ENCODE measurements at regions not wholly inside any gene's neighbourhood (a gene's known extent, or its start where the extent isn't known, plus 50 kb on each side); places are given as distances from the start of the nearest gene placed in this dataset.
A peak's percentile ranks its signal among the peaks of the same experiment; 100 is the strongest.

DNA sequence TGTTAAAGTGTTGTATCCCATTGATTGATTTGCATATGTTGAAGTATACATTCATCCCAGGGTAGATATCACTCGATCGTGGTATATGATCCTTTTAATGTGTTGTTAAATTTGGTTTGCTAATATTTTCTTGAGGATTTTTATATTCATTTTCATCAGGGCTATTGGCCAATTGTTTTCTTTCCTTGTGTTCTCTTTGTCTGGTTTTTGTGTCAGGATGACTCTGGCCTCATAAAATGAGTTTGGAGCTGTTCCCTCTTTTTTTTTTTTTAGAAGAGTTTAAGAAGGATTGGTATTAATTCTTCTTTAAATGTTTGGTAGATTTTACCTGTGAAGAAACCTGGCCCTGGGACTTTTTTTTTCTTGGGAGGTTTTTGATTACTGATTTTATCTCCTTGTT, 303.5 kb upstream of the RTL1 start:
- DNase-seq (ENCODE audit: low read depth, low spot score) (no peak), FAIRE-seq (no peak)
- ChIA-PET POLR2A (no interaction called here), CTCF (no interaction called here)
- no peak for TF ChIP-seq POLR2AphosphoS5 (IDR thresholded peaks at IDR 0.05; ENCODE audit: insufficient read depth, low read depth, low read length)
- Histone ChIP-seq H3K4me2 (ENCODE audit: insufficient read depth, low read length) (no peak overlapping the region), H3K79me2 (ENCODE audit: control insufficient read depth, insufficient read depth, low read length) (no peaks in the 10 kb centered on the region), H3K9me1 (replicated peaks; ENCODE audit: control insufficient read depth, extremely low read depth, insufficient read depth, low read length) (no peaks in the 10 kb centered on the region), H3K4me3 (replicated peaks in 1 of 3; ENCODE audit: insufficient read depth in 1 of 3, low read depth in 1 of 3, low read length in 3 of 3) (no peak overlapping the region), H3K9ac (replicated peaks; ENCODE audit: extremely low read depth, insufficient read depth, low read length) (no peak overlapping the region), H4K20me1 (replicated peaks; ENCODE audit: control insufficient read depth, extremely low read depth, insufficient read depth, low read length) (no peaks in the 10 kb centered on the region), H2AFZ (ENCODE audit: low read depth, low read length) (no peak overlapping the region), H3K27ac (ENCODE audit: insufficient read depth, low read depth, low read length) (no peak overlapping the region), H3K27me3 (ENCODE audit: control insufficient read depth in 2 of 2, insufficient read depth in 2 of 2, low read length in 2 of 2) (no peaks in the 10 kb centered on the region), H3K9me3 (replicated peaks; ENCODE audit: control insufficient read depth, insufficient read depth, low read length) (no peaks in the 10 kb centered on the region), H3K4me1 (ENCODE audit: control insufficient read depth, extremely low read depth, insufficient read depth, low read length) (no peaks in the 10 kb centered on the region), H3K36me3 (ENCODE audit: control insufficient read depth in 2 of 2, extremely low read depth in 1 of 2, insufficient read depth in 2 of 2, low read length in 2 of 2) (no peaks in the 10 kb centered on the region)
- no TSS peak for BruUV-seq (replicated peaks)
- intact Hi-C loops (cut with micrococcal nuclease) (no loop called here), dilution Hi-C loops (cut with MboI; ENCODE audit: extremely low pct_ligation_motif_present, low sequenced_read_pairs) (no loop called here)

DNA sequence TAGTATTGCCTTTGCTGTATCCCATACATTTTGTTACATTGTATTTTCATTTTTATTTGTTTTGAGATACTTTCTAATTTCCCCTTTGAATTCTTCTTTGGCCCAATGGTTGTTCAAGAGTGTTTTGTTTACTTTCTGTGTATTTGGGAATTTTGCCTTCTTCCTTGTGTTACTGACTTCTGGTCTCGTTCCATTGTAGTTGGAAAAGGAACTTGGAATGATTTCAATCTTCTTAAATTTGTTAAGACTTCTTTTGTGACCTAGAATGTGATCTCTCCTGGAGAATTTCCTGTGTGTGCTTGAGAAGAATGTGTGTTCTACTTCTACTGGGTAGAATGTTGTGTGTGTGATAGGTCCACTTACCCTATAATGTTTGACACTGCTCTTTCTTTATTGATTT, 304.4 kb upstream of the RTL1 start:
- no peaks in the 10 kb centered on the region for H3K4me1 ChIP-seq (ENCODE audit: control insufficient read depth, extremely low read depth, insufficient read depth, low read length)
- intact Hi-C loops (cut with micrococcal nuclease) = no loop called here
- H3K9me1 ChIP-seq (replicated peaks; ENCODE audit: control insufficient read depth, extremely low read depth, insufficient read depth, low read length) = no peaks in the 10 kb centered on the region
- H3K27me3 ChIP-seq (ENCODE audit: control insufficient read depth in 2 of 2, insufficient read depth in 2 of 2, low read length in 2 of 2) = no peaks in the 10 kb centered on the region
- H3K79me2 ChIP-seq (ENCODE audit: control insufficient read depth, insufficient read depth, low read length) = no peaks in the 10 kb centered on the region
- DNase-seq (ENCODE audit: low read depth, low spot score) (peak; percentile 4), FAIRE-seq (no peak)
- H4K20me1 ChIP-seq (replicated peaks; ENCODE audit: control insufficient read depth, extremely low read depth, insufficient read depth, low read length) = no peaks in the 10 kb centered on the region
- POLR2A ChIA-PET = no interaction called here
- CTCF ChIA-PET = no interaction called here
- H3K36me3 ChIP-seq (ENCODE audit: control insufficient read depth in 2 of 2, extremely low read depth in 1 of 2, insufficient read depth in 2 of 2, low read length in 2 of 2) = no peaks in the 10 kb centered on the region
- TF ChIP-seq EZH2 (IDR thresholded peaks at IDR 0.05; ENCODE audit: borderline replicate concordance, low read depth, low read length, severe bottlenecking) (no peak), CTCF (IDR thresholded peaks at IDR 0.05; ENCODE audit: extremely low read depth in 1 of 2, insufficient read depth in 1 of 2, low read depth in 1 of 2, low read length in 2 of 2) (no peak), MYC (IDR thresholded peaks at IDR 0.05; ENCODE audit: low read depth, low read length) (no peak), FOS (IDR thresholded peaks at IDR 0.05; ENCODE audit: borderline replicate concordance, insufficient read depth, low read length) (no peak), GATA2 (IDR thresholded peaks at IDR 0.05; ENCODE audit: insufficient read depth, insufficient read length, low read depth, low read length) (no peak), JUN (IDR thresholded peaks at IDR 0.05; ENCODE audit: borderline replicate concordance, insufficient read depth, insufficient read length, low read depth) (no peak), POLR2AphosphoS5 (IDR thresholded peaks at IDR 0.05; ENCODE audit: insufficient read depth, low read depth, low read length) (no peak), POLR2A (IDR thresholded peaks at IDR 0.05; ENCODE audit: low read depth, low read length) (no peak)
- TF ChIP-seq, protein P1, sequence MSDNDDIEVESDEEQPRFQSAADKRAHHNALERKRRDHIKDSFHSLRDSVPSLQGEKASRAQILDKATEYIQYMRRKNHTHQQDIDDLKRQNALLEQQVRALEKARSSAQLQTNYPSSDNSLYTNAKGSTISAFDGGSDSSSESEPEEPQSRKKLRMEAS (IDR thresholded peaks at IDR 0.05; ENCODE audit: insufficient read depth, insufficient read length) = no peak
- no peak overlapping the region for H3K4me2 ChIP-seq (ENCODE audit: insufficient read depth, low read length)
- H3K9me3 ChIP-seq (replicated peaks; ENCODE audit: control insufficient read depth, insufficient read depth, low read length) = no peaks in the 10 kb centered on the region
- H2AFZ ChIP-seq (ENCODE audit: low read depth, low read length) = no peak overlapping the region
- no peak overlapping the region for H3K9ac ChIP-seq (replicated peaks; ENCODE audit: extremely low read depth, insufficient read depth, low read length)
- dilution Hi-C loops (cut with MboI; ENCODE audit: extremely low pct_ligation_motif_present, low sequenced_read_pairs) = no loop called here
- no peak overlapping the region for H3K27ac ChIP-seq (ENCODE audit: insufficient read depth, low read depth, low read length)
- H3K4me3 ChIP-seq (replicated peaks in 1 of 3; ENCODE audit: insufficient read depth in 1 of 3, low read depth in 1 of 3, low read length in 3 of 3) = no peak overlapping the region
- BruUV-seq (replicated peaks) = no TSS peak

Measured in endothelial cell of umbilical vein (primary cell).